Fibroblast of the aortic adventitia (primary cell): ENCODE measurements at regions not wholly inside any gene's neighbourhood (a gene's known extent, or its start where the extent isn't known, plus 50 kb on each side); places are given as distances from the start of the nearest gene placed in this dataset.
A peak's percentile ranks its signal among the peaks of the same experiment; 100 is the strongest.

ENCODE experiments used
- DNase-seq: peaks from one replicate; pipeline ENCODE4 v3.0.0-alpha.2; 2010; ENCODE audit warnings: low read depth
- H3K4me3 ChIP-seq: 2 replicates; pipeline ENCODE4 v1.5.1; 2011; ENCODE audit warnings: low read depth, mild to moderate bottlenecking, control low read depth, low read length, moderate library complexity
- TF ChIP-seq, protein P1 (sequence below): IDR thresholded peaks from 2 replicates; pipeline ENCODE4 v1.5.1; 2011; ENCODE audit warnings: mild to moderate bottlenecking, low read length, control low read depth, inconsistent platforms; ENCODE audit not compliant: insufficient read depth

DNA sequence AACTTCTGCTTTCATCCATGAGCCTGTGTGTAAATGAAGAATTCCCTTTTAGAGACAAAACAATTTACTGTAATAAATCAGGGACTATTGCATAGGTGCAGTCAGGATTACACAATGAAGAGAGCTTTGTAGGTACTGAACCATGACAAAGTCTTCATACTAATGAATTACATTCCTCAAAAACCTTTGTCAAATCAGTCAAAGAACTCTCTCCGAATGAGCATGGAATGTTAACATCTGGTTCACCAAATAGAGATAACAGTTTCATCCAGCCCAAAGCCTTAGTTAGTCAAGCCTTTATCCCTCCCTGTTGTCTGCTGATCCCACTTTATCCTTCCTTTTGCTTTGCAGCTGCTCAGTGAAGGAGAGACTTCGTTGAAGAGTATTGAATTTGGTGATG, 62.9 kb upstream of the DMRTA1 start:
- TF ChIP-seq, protein P1, sequence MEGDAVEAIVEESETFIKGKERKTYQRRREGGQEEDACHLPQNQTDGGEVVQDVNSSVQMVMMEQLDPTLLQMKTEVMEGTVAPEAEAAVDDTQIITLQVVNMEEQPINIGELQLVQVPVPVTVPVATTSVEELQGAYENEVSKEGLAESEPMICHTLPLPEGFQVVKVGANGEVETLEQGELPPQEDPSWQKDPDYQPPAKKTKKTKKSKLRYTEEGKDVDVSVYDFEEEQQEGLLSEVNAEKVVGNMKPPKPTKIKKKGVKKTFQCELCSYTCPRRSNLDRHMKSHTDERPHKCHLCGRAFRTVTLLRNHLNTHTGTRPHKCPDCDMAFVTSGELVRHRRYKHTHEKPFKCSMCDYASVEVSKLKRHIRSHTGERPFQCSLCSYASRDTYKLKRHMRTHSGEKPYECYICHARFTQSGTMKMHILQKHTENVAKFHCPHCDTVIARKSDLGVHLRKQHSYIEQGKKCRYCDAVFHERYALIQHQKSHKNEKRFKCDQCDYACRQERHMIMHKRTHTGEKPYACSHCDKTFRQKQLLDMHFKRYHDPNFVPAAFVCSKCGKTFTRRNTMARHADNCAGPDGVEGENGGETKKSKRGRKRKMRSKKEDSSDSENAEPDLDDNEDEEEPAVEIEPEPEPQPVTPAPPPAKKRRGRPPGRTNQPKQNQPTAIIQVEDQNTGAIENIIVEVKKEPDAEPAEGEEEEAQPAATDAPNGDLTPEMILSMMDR, result no peak
- no peak overlapping the region for H3K4me3 ChIP-seq
- DNase-seq, result no peak

DNA sequence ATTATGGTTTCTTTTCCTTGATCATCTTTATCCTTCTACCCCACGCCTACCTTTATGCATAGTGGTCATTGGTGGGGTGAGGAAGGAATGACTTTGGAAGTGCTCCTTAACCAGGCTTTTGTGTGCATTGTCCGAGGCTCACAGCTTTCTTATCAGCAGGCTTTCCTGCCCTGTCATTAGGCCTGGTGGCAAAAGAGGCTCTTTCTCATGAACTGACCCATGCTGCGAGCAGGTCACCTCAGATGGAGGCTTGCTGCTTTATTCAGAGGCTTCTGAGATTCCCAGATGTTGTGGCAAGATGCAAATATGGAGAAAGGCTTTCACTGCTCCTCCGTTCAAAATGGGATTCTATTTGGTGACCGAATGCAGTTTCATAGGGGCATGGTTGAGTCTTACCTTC, 57.4 kb upstream of the DMRTA1 start:
- TF ChIP-seq, protein P1, result no peak
- H3K4me3 ChIP-seq, result no peak overlapping the region

DNA sequence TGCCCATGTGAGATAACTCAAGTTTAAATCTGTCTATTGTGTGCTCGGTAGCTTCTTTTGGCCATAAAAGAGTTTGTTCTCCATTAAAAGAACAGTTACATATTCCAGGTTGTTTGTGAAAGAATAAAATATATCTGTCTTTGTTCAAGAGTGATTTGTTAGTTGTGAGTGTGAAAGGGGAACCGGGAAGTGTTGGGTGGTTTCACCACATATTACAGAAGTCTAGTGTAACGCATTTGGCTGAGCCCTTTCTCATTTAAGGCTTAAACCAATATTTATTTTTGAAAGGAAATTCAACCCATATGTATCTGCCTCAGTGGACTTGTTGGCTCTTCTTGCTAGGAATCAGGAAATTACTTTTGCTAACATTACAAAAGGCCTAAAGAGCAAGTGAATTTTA, 54.1 kb upstream of the DMRTA1 start:
- DNase-seq, result no peak
- TF ChIP-seq, protein P1, result no peak
- H3K4me3 ChIP-seq, result no peak overlapping the region

More for the DNA sequence above, 57.4 kb upstream of the DMRTA1 start:
- no peak for DNase-seq

DNA sequence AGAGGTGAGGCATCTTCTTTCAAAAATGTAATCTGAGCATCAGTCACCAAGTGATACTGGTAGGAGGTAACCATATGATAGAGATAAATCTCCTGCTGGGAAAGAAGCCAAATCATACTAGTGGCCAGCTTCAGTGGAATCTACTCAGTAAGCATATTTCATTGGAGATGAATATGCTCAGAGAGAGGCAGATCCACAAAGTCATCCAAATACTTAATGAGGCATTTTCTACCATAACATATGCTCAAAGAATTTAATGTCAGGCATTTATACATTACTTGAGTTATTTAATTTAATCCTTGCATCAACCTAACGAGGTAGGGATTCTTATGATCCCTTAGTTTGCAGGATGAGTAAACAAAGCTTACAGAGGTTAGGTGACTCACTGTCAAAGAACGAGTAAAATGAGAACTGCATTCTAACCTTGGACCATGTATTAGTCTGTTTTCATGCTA, 50.9 kb upstream of the DMRTA1 start:
- no peak overlapping the region for H3K4me3 ChIP-seq
- peak; percentile 9 for DNase-seq
- TF ChIP-seq, protein P1, result no peak
